ENCODE measurements at regions not wholly inside any gene's neighbourhood (a gene's known extent, or its start where the extent isn't known, plus 50 kb on each side); places are given as distances from the start of the nearest gene placed in this dataset.

DNA sequence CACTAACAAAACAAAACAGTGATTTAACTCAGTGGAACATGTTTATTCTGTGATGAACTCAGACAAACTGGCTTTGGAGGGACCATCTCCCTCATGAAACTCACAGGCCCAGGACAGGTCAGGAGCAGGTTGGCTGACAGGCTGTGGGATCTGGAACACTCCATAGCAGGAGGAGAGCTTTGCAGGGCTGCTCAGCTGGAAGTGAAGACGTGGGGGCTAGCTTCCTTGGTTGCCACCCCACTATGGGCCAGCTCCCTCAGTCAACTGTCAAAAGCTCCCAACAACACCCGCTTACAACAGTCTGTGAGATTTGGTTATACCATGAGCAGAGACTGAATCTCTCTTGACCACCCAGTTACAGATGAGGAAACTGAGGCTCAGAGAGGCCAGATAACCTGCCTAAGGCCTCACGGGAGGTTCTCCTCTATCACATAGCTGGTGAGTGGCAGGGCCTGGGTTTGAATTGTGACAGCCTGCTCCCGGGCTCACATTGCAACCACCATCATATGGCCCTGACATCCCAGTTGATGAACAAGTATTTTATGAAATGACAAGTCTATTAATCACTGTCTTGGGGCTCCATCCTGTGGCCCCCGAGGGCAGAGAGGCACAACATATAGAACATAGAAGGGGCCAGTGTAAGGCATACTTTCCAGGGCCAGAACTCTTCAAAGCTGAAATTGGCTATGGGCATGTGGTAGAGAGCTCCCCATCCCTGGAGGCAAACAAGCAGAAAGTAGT lies 473.4 kb downstream of the MN1 start:
- DNase-seq = peak; percentile 47

DNA sequence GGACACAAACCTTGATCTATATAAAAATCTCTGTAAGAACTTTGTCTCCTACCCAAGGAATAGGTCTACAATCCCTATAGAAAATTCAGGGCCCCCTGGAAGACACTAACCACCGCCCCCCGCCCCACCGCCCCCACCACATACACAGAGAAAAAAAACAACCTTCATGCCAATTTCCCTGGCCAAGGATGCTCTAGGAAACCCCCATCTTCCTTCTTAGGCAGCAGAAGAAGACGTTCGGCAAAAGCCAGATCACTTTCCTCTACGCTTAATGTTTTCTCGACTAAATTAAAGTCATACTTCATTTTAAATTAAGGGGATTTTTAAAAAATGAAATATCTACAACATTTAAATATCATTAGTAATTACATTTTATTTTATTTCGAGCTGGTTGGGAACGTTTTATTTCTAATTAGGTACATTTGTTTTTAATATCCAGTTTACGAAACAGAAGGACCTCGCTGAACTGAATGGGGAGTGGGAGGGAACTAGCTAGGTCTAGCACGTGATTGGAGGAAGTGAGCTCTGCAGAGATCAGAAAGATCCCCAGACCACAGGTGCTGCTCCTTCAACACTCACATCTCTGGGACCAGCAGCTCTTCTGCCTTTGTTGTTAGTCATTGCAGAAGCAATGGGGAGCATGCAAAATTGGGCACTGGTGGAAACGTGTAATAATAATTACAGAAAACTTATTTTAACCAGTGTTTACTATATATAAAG lies 472.3 kb downstream of the MN1 start:
- DNase-seq = no peak

DNA sequence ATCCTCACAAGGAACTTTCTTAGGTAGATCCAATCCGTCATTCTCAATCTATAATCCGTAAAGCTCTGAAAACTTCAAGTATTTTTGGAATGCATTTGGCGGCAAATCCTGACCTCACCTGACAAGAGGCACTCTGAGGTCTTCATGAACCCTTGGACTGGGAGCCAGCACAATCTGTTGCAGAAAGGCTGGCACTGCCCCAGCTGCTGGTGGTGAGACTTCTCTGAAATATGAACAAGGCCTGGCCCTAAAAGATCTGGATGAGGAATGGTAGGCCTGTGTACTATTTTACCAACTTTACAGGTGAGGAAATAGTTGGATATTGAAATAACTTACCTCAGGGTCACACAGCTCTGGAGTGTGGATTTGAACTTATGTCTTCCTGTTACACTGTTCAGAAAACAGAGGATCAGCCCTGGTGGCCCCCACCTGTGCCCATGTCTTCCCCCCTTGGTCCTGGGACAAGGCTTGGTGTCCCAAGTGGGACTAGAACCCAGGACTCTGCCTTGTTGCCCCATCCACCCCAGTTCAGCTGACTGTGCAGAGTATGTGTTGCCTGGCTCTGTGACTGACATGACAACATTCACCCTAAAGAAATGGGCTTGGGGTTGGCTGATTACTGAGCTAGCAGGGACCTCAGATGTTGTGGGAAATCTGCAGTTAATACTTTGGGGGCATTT lies 471.4 kb downstream of the MN1 start:
- no peak for DNase-seq

DNA sequence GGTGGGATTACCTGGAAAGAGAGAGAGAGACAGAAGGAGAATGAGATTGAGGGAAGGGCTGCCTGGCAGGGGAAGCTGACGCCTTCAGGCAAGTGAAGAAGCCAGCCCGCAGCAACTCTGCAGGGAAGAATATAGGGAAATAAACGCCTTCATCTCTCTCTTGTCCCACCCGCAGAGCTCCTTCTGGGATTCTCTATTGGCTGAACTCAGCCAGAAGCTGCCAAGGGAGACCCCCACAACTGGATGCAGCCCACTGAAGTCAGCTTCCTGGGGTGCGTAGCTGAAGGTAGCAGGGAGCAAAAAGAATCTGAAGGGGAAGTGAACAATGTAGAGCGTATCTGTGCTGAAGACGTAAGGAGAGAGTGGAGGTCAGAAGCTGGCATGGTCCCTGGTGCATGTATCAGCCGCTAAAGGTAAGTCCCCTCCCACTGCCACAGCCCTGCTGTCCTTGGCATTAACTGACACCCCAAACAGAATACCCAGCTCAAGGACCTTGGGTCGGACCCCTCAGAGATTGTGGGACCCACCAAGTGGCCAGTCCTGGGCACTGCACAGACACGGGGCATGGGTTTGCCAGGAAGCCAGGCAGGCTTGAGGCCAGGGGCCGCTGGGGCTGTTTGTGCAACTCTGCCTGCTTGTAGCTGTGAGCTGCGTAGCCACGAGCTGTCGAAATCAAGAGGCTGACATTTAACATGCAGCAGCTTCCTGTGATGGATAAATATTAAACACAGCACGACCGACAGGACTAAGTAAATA lies 469.9 kb downstream of the MN1 start:
- peak; percentile 71 for DNase-seq

DNA sequence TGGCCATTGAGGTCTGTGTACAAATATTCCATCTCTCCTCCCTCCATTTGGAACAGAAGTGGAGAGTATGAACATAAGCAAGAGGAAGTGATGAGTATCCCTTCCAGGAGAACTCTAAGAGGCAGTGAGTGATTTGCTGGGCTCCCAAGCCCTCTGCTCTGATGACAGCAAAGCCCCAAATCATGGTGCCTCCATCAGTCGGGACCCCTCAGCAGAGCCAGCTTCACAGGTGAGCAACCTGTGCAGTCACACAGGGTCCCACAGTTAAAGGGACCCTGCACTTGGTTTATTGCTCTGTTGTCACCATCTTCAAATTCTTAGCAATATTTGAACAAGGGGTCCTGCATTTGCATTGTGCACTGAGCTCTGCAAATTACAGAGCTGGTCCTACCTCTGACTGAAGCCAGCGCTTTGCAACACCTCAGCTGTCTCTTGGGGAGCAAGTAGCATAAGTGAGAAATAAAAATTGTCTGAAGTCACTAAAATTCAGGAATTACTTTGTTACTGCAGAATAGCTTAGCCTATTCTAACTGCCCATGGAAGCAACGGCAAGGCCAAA lies 466.4 kb downstream of the MN1 start:
- no peak for DNase-seq

DNA sequence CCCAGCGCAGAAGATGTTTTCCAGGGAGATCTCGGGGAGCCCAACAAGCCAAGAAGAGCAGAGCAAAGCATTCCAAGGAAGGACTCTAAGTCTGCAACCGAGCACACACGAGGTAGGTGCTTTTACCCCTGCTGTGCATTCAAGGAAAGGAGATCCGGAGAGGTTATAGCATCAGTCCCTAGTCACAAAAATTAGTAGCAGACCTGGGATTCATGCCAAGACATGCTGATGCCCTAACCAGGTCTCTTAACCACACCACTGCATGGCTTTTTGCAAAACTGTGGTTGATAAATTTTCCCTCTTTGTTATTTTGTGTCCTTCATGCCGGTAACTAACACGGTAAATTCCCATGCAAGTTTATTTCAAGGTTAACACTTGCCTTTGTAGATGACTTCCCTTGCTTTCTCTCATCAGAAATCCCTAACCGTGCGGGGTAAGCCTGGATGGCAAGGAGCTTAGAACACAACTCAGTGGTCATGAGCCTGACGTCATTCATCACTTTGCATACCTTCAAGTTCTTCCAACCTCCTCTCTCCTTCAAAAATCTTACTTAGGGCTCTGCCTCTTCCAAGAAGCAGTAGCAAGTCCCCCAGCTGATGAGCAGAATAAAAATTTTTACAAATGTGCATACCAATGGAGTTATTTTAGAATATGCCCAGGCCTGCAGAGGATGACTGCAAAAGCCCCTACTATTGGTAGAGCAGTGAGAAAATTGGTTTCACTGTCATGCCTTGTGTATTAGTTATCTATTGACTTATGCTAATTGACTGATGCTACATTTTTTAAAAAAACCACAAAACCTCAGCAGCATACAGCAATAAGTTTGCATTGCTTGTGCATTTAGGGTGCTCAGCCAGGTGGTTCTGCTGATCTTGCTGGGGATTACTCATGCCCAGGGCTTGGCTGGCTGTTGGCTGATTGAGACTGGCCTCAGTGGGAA lies 465.1 kb downstream of the MN1 start:
- peak; percentile 92 for DNase-seq

DNA sequence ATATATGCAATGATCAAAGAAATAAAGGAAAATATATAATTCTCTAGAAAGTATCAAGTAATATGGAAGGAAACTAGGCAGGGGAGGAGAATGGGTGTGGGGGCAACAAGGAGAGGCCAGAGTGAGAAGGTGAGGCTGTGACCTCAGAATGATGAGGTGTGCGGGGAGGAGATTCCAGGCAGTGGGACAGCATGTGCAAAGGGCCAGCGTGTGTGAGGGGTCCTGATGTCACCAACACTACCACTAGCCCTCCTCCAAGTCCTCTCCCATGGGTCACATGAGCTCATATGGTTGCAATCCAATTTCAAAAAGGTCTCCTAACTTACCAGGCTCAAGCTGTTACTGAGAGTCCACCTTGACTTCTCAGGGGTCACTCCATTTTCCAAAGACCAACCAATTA lies 463.9 kb downstream of the MN1 start:
- DNase-seq = no peak

DNA sequence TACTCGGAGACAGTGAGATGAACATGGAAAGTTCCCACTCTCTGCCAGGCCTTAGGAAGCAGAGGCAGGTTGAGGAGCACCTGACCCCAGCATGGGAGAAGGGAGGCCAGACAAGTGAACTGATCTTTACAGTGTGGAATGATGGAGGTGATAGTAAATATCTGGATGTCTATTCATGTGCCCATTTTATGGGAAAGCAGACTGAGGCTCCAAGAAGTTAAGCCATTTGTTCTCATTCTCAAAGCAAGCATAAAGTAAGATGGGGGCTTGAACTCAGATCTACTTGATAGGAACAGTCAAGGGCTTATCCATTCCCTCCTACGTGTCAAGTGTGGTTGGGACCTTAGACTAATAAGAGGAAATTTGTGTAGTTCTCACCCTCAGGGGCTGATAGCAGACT lies 461.5 kb downstream of the MN1 start:
- DNase-seq = no peak

DNA sequence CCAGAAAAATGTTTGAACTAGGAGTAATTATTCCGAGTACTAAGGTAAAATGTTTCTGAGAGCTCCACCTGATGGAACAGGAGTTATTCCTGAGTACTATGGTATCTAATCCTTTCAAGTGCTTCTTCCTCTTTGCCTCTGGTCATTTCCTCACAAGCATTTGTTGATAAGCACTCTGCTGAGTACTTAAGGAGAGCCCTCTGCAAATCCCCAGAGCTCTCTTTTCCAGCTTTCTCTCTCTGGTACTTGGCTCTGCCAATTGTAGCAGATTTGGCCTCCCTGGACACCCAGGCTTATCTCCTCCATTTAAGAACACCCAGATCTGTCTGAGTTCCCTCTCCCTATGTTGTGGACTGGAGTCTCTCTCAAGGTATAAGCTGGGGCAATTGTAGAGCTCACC lies 457.0 kb downstream of the MN1 start:
- no peak for DNase-seq

DNA sequence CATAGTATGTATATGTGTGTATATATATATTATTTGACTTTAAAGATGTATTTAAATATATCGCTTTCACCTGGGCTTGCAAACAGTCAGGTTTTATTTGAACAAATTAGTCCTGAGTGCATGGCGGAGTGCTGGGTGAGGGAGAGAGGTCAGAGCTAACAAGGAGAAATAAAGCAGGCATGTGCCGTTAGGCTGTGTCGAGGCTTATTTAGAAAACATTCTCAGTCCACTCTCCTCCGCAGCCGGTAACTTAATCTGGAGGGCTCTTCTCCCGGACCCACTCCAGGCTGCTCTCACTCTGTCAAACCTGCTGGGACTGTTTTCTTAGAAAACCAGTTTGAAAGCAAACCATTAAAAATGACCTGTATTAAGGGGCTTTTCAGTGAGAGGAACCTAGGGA lies 455.9 kb downstream of the MN1 start:
- DNase-seq = no peak

DNA sequence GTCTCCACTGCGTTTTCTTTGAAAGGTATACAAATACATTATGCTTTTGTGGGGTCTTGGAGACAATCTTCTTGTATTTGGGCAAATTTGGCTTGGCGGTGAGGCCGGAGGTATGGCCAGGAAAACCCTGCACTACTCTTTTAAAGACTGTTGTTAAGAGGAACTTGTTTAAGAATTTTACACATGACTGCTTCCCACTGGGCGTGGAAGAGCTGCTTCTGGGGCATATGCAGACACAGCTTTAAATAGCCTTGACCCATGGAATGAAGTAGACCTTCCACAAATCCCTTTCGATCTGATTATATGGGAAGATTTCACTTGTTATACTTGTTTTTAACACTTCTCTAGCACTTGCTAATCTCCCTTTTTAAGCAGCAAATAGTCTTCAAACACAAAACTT lies 453.6 kb downstream of the MN1 start:
- no peak for DNase-seq

DNA sequence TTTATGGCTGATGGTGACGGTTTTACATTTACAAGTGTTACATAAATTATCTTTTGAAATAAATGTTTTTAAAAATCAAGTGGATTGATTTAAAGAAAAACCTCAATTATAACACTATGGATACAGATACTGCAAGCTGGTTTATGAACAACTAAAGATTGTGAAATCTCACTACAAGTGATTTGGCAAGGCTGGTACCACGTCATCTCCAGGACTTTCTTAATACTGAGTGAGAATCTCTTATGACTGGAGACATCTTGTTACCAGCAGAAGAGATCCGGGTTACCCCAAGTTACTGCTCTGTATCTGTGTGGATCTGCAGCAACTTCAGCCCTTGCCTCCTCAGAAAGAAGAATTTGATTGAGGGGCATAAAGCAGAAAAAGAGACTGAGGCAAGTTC lies 452.9 kb downstream of the MN1 start:
- no peak for DNase-seq

DNA sequence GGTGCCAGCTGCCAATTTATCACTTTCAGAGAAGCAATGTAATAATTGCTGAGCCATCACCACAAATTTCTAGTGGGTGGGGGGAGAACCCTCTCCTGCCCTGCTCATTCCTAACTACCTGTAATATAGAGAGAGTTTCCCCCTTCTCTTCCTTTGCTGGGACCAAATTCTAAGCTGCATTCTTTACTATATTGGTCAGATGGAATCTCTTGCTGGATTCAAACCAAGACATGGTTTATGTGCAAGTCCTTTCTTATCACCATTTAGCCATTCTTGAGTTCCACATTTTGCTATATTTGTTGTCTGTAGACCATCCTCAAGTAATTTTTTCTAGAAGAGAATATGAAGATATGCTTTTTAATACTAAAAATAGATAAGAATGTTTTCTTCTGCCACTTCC lies 452.1 kb downstream of the MN1 start:
- DNase-seq = peak; percentile 61

DNA sequence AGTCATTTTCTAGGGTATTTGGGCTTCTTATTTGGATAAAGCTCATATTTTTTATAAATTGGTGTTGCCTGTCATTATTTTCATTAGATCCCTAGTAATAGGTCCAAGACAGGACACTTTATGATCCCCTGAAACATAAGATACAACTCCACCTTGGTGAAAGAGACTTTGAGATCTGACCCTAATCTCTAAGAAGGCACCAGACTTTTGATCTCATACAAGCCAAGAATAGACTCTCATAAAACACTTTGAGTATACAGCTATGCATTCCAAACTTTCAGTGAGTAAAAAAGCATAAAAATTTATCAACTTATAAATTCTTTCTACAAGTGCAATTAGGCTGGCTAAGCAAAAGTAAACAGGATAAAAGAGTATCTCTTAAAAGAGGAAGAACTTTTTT lies 451.2 kb downstream of the MN1 start:
- DNase-seq = no peak

DNA sequence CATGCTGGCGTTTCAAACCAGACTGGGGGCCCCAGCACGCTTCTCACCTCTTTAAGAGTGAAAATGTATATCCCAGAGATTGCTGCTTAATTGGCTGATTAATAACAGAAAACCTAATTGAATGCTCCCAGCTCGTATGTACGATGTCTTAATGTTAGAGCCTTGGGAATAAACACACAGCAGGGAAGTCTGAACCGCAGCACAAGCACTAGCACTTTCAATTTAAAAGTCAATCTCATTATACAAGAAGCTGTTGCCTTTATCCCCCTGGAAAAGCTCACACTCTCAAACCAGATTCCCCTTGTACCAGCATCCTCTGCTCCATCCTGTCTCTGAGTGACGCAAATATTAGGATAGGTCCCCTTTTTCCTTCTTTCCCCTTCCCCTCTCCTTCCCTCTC lies 449.1 kb downstream of the MN1 start:
- peak; percentile 26 for DNase-seq

DNA sequence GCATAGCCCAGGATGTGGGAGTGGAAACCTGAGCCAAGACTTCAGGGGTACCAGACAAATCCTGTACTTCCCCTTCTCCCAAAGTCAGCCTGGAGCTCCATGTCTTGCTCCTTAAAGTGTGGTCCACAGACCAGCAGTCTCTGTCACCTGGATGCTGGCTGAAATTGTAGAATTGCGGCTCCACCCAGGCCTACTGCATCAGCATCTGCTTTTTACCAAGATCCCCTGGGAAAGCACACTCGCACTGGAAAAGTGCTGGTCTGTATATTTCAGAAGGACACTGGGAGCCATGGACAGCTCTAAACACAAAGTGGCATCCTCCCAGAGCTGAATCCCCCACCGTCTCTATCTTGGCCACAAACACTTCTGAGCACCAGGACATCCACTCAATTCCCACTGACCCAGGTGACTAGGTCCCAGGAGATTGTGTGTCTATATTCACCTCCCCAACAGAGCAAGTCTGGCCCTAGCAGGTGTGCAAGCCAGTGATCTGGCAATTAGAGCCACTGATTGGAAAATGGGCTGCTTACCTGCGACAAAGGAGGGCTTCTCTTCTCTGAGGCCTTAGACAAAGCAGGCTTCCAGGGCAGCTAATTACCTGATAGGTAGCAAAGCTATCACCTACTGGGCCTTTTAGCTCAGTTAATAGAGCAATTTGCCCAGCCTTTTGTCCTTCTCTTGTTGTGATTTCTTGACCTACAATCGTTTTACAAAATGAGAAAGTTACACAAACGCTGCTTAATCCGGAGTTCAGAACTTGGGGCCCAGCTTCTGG lies 443.3 kb downstream of the MN1 start:
- no peak for DNase-seq

DNA sequence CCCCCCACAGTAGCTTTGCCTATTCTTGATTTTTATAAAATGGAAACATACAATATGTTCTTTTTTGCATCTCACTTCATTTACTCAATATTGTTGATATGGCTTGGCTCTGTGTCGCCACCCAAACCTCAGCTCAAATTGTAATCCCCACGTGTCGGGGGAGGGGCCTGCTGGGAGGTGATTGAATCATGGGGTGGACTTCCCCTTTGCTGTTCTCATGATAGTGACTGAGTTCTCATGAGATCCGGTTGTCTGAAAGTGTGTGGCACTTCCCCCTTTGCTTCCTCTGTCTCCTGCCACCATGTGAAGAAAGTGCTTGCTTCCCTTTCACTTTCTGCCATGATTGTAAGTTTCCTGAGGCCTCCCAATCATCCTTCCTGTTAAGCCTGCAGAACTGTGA lies 431.3 kb downstream of the MN1 start:
- no peak for DNase-seq

DNA sequence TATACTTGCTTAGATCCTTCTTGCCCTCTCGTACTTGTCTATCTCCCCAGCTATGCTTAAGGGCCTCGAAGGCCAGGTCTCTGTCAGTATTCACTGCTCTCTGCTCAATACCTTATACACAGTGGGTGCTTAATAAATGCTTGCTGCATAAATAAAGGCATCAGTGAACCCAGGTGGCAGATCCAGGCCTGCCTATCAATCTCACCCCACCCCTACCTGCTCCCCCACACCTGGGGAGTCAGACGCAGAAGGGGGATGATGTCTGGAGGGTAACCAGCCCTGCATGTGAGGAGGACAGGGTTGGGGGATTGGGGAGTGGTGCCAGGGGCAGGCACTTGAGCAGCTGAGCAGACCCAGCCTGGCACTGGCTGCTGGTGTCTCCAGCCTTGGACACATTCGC lies 430.6 kb downstream of the MN1 start:
- DNase-seq = no peak

DNA sequence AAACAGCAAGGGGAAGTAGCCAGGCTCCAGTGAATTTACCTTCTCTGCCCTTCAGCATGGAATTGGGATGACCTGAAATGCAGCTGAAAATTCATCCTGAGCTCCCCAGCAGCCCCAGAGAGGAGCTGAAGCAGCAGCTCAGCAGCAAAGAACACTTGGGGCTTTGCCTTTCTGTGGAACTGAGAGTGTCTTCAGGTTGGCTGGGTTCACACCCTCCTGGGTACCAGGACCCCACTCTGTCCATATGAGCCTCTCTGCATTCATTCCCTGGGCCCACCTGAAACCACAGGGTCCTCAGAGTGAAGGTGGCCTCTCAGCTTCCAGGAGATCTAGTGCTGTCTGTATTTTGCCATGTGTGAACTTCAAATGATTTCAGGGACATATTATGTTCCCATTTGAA lies 429.2 kb downstream of the MN1 start:
- no peak for DNase-seq

DNA sequence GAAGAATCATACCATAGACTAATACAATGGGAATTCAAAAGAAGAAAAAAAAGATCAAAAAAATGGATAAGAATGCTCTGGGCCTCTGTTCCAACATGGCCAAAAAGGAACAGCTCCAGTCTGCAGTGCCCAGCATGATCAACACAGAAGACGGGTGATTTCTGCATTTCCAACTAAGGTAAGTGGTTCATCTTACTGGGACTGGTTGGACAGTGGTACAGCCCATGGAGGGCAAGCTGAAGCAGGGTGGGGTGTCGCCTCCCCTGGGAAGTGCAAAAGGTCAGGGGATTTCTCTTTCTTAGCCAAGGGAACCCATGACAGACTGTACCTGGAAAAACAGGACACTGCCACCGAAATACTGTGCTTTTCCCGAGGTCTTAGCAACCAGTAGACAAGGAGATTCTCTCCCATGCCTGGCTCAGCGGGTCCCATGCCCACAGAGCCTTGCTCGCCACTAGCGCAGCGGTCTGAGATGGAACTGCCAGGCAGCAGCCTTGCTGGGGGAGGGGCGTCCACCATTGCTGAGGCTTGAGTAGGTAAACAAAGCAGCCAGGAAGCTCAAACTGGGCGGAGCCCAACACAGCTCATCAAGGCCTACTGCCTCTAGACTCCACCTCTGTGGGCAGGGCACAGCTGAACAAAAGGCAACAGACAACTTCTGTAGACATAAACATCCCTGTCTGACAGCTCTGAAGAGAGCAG lies 428.4 kb downstream of the MN1 start:
- DNase-seq = no peak
